Testis (tissue), 2 donors: ENCODE measurements at regions not wholly inside any gene's neighbourhood (a gene's known extent, or its start where the extent isn't known, plus 50 kb on each side); places are given as distances from the start of the nearest gene placed in this dataset.

Experiments
- DNase-seq: peaks from one replicate; pipeline ENCODE4 v3.0.0-alpha.2; 2019
- H3K27ac ChIP-seq, 2 donors: fragments of 200-600 bp; sonication (generic); one replicate each; pipeline ENCODE4 v1.5.1; 2019
- H3K27me3 ChIP-seq: fragments of 200-600 bp; sonication (generic); one replicate; pipeline ENCODE4 v1.5.1; 2019
- H3K36me3 ChIP-seq: fragments of 200-600 bp; sonication (generic); one replicate; pipeline ENCODE4 v1.5.1; 2017; ENCODE audit warnings: low read depth; ENCODE audit errors: missing control alignments
- H3K4me1 ChIP-seq: fragments of 200-600 bp; sonication (generic); one replicate; pipeline ENCODE4 v1.5.1; 2019
- H3K4me3 ChIP-seq, 2 donors: fragments of 200-600 bp; sonication (generic); one replicate each; pipeline ENCODE4 v1.5.1; 2017 to 2019
- H3K9me3 ChIP-seq: fragments of 200-600 bp; sonication (generic); one replicate; pipeline ENCODE4 v1.5.1; 2017
- POLR2A ChIP-seq: fragments of 450-650 bp; IDR thresholded peaks from one replicate; pipeline ENCODE4 v1.6.1; 2017; ENCODE audit warnings: antibody characterized with exemption, mild to moderate bottlenecking, moderate library complexity
- WGBS, 2 donors: methylation state at CpG; one replicate each; pipeline ENCODE4 v1.1.5; 2018; 5-methylcytosine and 5-hydroxymethylcytosine counted together
- intact Hi-C: fragments of 100-400 bp; cut with DNase I; formaldehyde crosslinking; loops from one replicate; pipeline ENCODE4 v1.15.1; 2023; ENCODE audit warnings: low total_unique reads
- TF ChIP-seq, protein P1 (sequence below), 3 experiments: fragments of 450-650 bp in 2 of 3; fragments of 200-600 bp in 1 of 3; sonication (generic) in 1 of 3; IDR thresholded peaks; one replicate each; pipeline ENCODE4 v1.5.1; 2016 to 2019; ENCODE audit warnings: antibody characterized with exemption in 3 of 3, mild to moderate bottlenecking in 2 of 3, moderate library complexity in 1 of 3

DNA sequence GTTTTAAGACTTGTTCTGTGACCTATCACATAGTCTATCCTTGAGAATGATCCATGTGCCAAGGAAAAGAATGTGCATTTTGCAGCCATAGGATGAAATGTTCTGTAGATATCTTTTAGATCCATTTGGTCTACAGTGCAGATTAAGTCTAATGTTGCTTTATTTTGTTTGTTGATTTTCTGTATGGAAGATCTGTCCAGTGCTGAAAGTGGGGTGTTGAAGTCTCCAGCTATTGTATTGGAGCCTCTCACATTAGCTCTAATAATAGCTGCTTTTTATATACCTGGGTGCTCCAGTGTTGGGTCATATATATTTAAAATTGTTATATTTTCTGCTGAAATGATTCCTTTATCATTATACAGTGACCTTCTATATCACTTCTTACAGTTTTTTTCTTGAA lies 155.6 kb upstream of the MON1B start:
- Histone ChIP-seq H3K9me3 (no peaks in the 10 kb centered on the region), H3K27ac (no peak overlapping the region), H3K27me3 (no peaks in the 10 kb centered on the region), H3K4me1 (no peaks in the 10 kb centered on the region), H3K4me3 (no peak overlapping the region), H3K36me3 (no peaks in the 10 kb centered on the region)
- intact Hi-C loops = no loop called here
- no peak for DNase-seq
- no peak for TF ChIP-seq POLR2A
- TF ChIP-seq, protein P1, sequence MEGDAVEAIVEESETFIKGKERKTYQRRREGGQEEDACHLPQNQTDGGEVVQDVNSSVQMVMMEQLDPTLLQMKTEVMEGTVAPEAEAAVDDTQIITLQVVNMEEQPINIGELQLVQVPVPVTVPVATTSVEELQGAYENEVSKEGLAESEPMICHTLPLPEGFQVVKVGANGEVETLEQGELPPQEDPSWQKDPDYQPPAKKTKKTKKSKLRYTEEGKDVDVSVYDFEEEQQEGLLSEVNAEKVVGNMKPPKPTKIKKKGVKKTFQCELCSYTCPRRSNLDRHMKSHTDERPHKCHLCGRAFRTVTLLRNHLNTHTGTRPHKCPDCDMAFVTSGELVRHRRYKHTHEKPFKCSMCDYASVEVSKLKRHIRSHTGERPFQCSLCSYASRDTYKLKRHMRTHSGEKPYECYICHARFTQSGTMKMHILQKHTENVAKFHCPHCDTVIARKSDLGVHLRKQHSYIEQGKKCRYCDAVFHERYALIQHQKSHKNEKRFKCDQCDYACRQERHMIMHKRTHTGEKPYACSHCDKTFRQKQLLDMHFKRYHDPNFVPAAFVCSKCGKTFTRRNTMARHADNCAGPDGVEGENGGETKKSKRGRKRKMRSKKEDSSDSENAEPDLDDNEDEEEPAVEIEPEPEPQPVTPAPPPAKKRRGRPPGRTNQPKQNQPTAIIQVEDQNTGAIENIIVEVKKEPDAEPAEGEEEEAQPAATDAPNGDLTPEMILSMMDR (IDR thresholded peaks at IDR 0.05) = no peak

DNA sequence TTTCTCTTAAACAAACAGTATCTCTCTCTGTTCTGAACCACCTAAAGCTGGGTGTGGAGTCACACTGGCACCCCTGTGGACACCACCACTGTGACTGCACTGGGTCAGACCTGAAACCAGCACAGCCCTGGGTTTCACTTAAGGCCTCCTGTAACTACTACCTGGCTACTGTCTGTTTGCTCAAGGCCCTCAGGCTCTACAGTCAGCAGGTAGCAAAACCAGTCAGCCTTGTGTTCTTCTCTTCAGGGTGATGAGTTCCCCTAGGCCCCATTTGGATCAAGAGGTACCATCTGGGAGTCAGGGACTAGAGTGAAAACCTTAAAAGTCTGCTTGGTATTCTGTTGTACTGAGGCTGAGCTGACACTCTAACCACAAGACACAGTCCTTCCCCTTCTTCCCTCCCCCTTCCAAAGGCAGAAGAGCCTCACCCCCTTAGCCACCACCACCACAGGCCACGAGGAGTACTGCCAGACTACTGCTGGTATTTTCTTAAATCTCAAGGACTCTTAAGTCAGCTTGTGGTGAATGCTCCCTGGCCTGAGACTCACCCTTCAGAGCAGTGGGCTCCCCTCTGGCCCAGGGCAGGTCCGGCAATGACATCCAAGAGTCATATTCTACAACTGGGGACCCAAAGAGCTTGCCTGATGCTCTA lies 153.2 kb upstream of the MON1B start:
- no peak for DNase-seq
- TF ChIP-seq, protein P1 (IDR thresholded peaks at IDR 0.05) = no peak
- TF ChIP-seq POLR2A = no peak
- Histone ChIP-seq H3K36me3 (no peaks in the 10 kb centered on the region), H3K27ac (no peak overlapping the region), H3K9me3 (no peaks in the 10 kb centered on the region), H3K4me3 (no peak overlapping the region), H3K4me1 (no peaks in the 10 kb centered on the region), H3K27me3 (no peaks in the 10 kb centered on the region)
- WGBS, 2 donors = 76 to 94% methylated on average over 2 of the region's 2 CpGs
- intact Hi-C loops = no loop called here

DNA sequence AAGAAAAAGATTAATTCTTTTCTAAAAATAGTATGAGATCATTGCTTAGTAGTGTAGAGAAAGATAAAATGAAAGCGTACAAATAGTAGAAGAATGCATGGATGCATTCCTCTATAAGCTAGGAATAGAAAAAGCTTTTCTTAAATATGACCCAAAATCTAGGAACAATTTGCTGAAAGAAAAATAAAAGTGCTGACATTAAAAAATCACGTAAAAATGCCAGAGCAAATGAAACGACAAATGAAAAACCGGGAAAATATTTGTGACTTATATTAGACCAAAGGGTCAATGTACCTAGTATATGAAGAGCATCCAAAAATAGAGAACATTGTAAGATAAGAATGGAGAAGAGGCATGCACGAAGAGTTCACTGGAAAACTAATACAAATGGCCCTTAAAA lies 149.5 kb upstream of the MON1B start:
- intact Hi-C loops = no loop called here
- H3K4me3 ChIP-seq = no peak overlapping the region
- no peaks in the 10 kb centered on the region for H3K27me3 ChIP-seq
- no peaks in the 10 kb centered on the region for H3K4me1 ChIP-seq
- no peaks in the 10 kb centered on the region for H3K9me3 ChIP-seq
- no peak overlapping the region for H3K27ac ChIP-seq
- DNase-seq = no peak
- H3K36me3 ChIP-seq = no peaks in the 10 kb centered on the region
- TF ChIP-seq POLR2A = no peak
- TF ChIP-seq, protein P1 (IDR thresholded peaks at IDR 0.05) = no peak
- 63 to 68% methylated on average over 5 of the region's 5 CpGs for WGBS, 2 donors

DNA sequence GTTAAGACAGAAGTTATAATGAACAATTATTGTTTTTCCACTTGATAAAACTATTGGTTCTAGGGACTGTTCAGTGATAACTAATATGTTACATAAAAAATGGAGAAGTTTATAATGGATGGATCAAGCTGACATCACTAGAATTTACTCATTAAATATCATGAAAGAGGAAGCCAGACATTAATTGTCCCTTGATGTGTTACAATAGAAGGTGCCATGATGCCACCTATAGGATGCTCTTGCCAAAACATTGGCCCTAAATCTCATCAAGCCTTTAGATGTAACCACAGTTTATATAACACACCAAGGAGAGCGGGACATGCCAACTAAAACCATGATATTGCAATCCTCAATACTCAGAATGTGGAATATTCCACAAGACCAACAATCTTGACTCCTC lies 147.9 kb upstream of the MON1B start:
- 92 to 100% methylated on average over 1 of the region's 1 CpG for WGBS, 2 donors
- Histone ChIP-seq H3K36me3 (no peaks in the 10 kb centered on the region), H3K27ac (no peak overlapping the region), H3K4me3 (no peak overlapping the region), H3K9me3 (no peaks in the 10 kb centered on the region), H3K27me3 (no peaks in the 10 kb centered on the region), H3K4me1 (no peaks in the 10 kb centered on the region)
- intact Hi-C loops = no loop called here
- no peak for DNase-seq
- TF ChIP-seq POLR2A = no peak
- TF ChIP-seq, protein P1 (IDR thresholded peaks at IDR 0.05) = no peak

DNA sequence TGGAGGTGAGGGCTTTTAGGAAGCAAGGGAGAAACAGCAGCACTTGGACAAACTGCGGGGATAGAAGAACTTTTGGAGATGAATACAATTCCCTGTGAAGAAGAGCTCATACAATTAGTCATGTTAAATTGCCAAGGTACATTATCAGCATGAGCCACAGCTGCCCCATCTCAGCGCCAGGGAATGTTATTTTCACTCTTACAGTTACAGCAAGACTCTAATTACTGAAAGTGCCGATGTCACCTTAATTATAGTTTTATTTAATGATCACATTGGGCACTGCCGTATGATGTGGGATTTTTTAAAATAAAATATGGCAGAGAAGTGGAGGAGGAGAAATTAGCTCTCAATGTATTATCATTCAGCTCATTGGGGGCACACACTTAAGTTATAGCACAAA lies 144.8 kb upstream of the MON1B start:
- Histone ChIP-seq H3K27me3 (no peaks in the 10 kb centered on the region), H3K27ac (no peak overlapping the region), H3K9me3 (no peaks in the 10 kb centered on the region), H3K36me3 (no peaks in the 10 kb centered on the region), H3K4me1 (no peaks in the 10 kb centered on the region), H3K4me3 (no peak overlapping the region)
- WGBS, 2 donors = 67 to 77% methylated on average over 4 of the region's 4 CpGs
- intact Hi-C loops = no loop called here
- TF ChIP-seq, protein P1 (IDR thresholded peaks at IDR 0.05) = no peak
- TF ChIP-seq POLR2A = no peak
- no peak for DNase-seq
